GM12875 (cell line): ENCODE measurements at regions not wholly inside any gene's neighbourhood (a gene's known extent, or its start where the extent isn't known, plus 50 kb on each side); places are given as distances from the start of the nearest gene placed in this dataset.

ENCODE experiments used
- H3K4me3 ChIP-seq: one replicate; pipeline ENCODE4 v1.5.1; 2011; ENCODE audit warnings: low read depth, low read length, control low read depth
- CTCF ChIP-seq: IDR thresholded peaks from 2 replicates; pipeline ENCODE4 v1.5.1; 2011; ENCODE audit warnings: low read depth, mild to moderate bottlenecking, control low read depth, inconsistent platforms, low read length, moderate library complexity, borderline replicate concordance; ENCODE audit not compliant: insufficient read depth

- no peak overlapping the region for H3K4me3 ChIP-seq
- no peak for TF ChIP-seq CTCF
Measured at GRCh38 chr13:53326716-53327115, 298.1 kb downstream of the OLFM4 start.

GRCh38 chr13:53327680-53328315 is 299.2 kb downstream of the OLFM4 start:
- TF ChIP-seq CTCF: no peak
- no peak overlapping the region for H3K4me3 ChIP-seq

GRCh38 chr13:53336441-53337160 is 308.0 kb downstream of the OLFM4 start:
- TF ChIP-seq CTCF: no peak

GRCh38 chr13:53338760-53339159 is 310.1 kb downstream of the OLFM4 start:
- H3K4me3 ChIP-seq: no peak overlapping the region
- TF ChIP-seq CTCF: no peak

More at GRCh38 chr13:53336441-53337160, 308.0 kb downstream of the OLFM4 start:
- no peak overlapping the region for H3K4me3 ChIP-seq

GRCh38 chr13:53340505-53341143 is 312.0 kb downstream of the OLFM4 start:
- TF ChIP-seq CTCF: no peak
- H3K4me3 ChIP-seq: no peak overlapping the region

GRCh38 chr13:53341144-53341510 is 312.5 kb downstream of the OLFM4 start:
- H3K4me3 ChIP-seq: no peak overlapping the region
- TF ChIP-seq CTCF: no peak

GRCh38 chr13:53342623-53343360 is 314.2 kb downstream of the OLFM4 start:
- TF ChIP-seq CTCF: no peak
- H3K4me3 ChIP-seq: no peak overlapping the region
